NB4 (cell line): ENCODE measurements at regions not wholly inside any gene's neighbourhood (a gene's known extent, or its start where the extent isn't known, plus 50 kb on each side); places are given as distances from the start of the nearest gene placed in this dataset.
"Not testable (repeated sequence)": the region's sequence is repeated elsewhere in the genome, so short reads cannot be mapped to it uniquely, and the experiment has no call there.

ENCODE experiments used
- DNase-seq: peaks from one replicate; pipeline ENCODE4 v3.0.0; 2010; ENCODE audit warnings: low read depth
- H3K4me3 ChIP-seq: one replicate; pipeline ENCODE4 v1.5.1; 2011; ENCODE audit warnings: mild to moderate bottlenecking, low read depth, low read length, moderate library complexity
- CTCF ChIP-seq: IDR thresholded peaks from one replicate; pipeline ENCODE4 v1.5.1; 2012; ENCODE audit warnings: low read depth, low read length
- MAX ChIP-seq: IDR thresholded peaks from 2 replicates; pipeline ENCODE4 v1.6.1; 2011; ENCODE audit warnings: low read depth, low read length
- MYC ChIP-seq: IDR thresholded peaks from 2 replicates; pipeline ENCODE4 v1.6.1; 2011; ENCODE audit warnings: low read depth, low read length
- POLR2A ChIP-seq: IDR thresholded peaks from 2 replicates; pipeline ENCODE4 v1.6.1; 2011; ENCODE audit warnings: mild to moderate bottlenecking; ENCODE audit not compliant: insufficient read length; ENCODE audit errors: extremely low read depth

- no peak for TF ChIP-seq CTCF
- no peak for TF ChIP-seq MYC
- TF ChIP-seq MAX = no peak
- no peak overlapping the region for H3K4me3 ChIP-seq
- DNase-seq = no peak
Observed at GRCh38 chr12:13900718-13901117, 80.7 kb downstream of the GRIN2B start.

GRCh38 chr12:13898387-13898786 is 83.0 kb downstream of the GRIN2B start:
- not testable (repeated sequence) for H3K4me3 ChIP-seq, DNase-seq

GRCh38 chr12:13897811-13898210 is 83.6 kb downstream of the GRIN2B start:
- H3K4me3 ChIP-seq = no peak overlapping the region
- TF ChIP-seq POLR2A (no peak), MYC (no peak), MAX (no peak), CTCF (no peak)
- DNase-seq = no peak

- TF ChIP-seq MAX (no peak), MYC (no peak), POLR2A (no peak), CTCF (no peak)
- DNase-seq = no peak
- no peak overlapping the region for H3K4me3 ChIP-seq
Observed at GRCh38 chr12:13896063-13896626, 85.3 kb downstream of the GRIN2B start.

- no peak overlapping the region for H3K4me3 ChIP-seq
- TF ChIP-seq CTCF (no peak), POLR2A (no peak), MYC (no peak), MAX (no peak)
- DNase-seq = no peak
Observed at GRCh38 chr12:13891902-13892301, 89.5 kb downstream of the GRIN2B start.

- no peak for TF ChIP-seq POLR2A
- TF ChIP-seq MYC = no peak
- TF ChIP-seq MAX = no peak
- no peak for TF ChIP-seq CTCF
- H3K4me3 ChIP-seq = no peak overlapping the region
- DNase-seq = no peak
Observed at GRCh38 chr12:13890943-13891342, 90.5 kb downstream of the GRIN2B start.
